ENCODE measurements at regions not wholly inside any gene's neighbourhood (a gene's known extent, or its start where the extent isn't known, plus 50 kb on each side); places are given as distances from the start of the nearest gene placed in this dataset.

- TF ChIP-seq POLR2AphosphoS5 (IDR thresholded peaks at IDR 0.05; ENCODE audit: borderline replicate concordance, low read depth, low read length) = no peak
- no peak for TF ChIP-seq EZH2 (IDR thresholded peaks at IDR 0.05)
Measured at GRCh38 chr3:159654183-159655134, 334.2 kb upstream of the IL12A start.

All from SK-N-MC (cell line).